SK-N-SH treated with all-trans-retinoic acid at 6 μM for 48 hours (cell line): ENCODE measurements at regions not wholly inside any gene's neighbourhood (a gene's known extent, or its start where the extent isn't known, plus 50 kb on each side); places are given as distances from the start of the nearest gene placed in this dataset.

Experiments
- BACH2 ChIP-seq: fragments of 250-450 bp; sonication (Bioruptor Pico); IDR thresholded peaks from 2 replicates; pipeline ENCODE4 v1.9.0; 2021; ENCODE audit warnings: mild to moderate bottlenecking, borderline replicate concordance
- CREB5 ChIP-seq: fragments of 250-450 bp; sonication (Bioruptor Pico); IDR thresholded peaks from 2 replicates; pipeline ENCODE4 v1.5.1; 2020; ENCODE audit warnings: low read depth, mild to moderate bottlenecking, moderate library complexity
- CSDC2 ChIP-seq: fragments of 250-450 bp; sonication (Bioruptor Pico); IDR thresholded peaks from 2 replicates; pipeline ENCODE4 v1.5.0; 2020; ENCODE audit warnings: mild to moderate bottlenecking, moderate library complexity
- ESRRG ChIP-seq: fragments of 250-450 bp; sonication (Bioruptor Pico); IDR thresholded peaks from 2 replicates; pipeline ENCODE4 v1.6.1; 2021; ENCODE audit warnings: mild to moderate bottlenecking
- ISL1 ChIP-seq: fragments of 250-450 bp; sonication (Bioruptor Pico); IDR thresholded peaks from 2 replicates; pipeline ENCODE4 v2.1.2; 2022; ENCODE audit warnings: mild to moderate bottlenecking, moderate library complexity
- PATZ1 ChIP-seq: fragments of 250-450 bp; sonication (Bioruptor Pico); IDR thresholded peaks from 2 replicates; pipeline ENCODE4 v1.8.0; 2020; ENCODE audit warnings: mild to moderate bottlenecking, moderate library complexity, borderline replicate concordance
- POU6F1 ChIP-seq: fragments of 250-450 bp; sonication (Bioruptor Pico); IDR thresholded peaks from 2 replicates; pipeline ENCODE4 v1.8.0; 2021; ENCODE audit warnings: low read depth, mild to moderate bottlenecking, moderate library complexity, borderline replicate concordance
- PPARA ChIP-seq: fragments of 250-450 bp; sonication (Bioruptor Pico); IDR thresholded peaks from 2 replicates; pipeline ENCODE4 v1.5.0; 2020; ENCODE audit warnings: mild to moderate bottlenecking, borderline replicate concordance
- TCF4 ChIP-seq: fragments of 250-450 bp; sonication (Bioruptor Pico); IDR thresholded peaks from 2 replicates; pipeline ENCODE4 v1.8.0; 2021; ENCODE audit warnings: mild to moderate bottlenecking, moderate library complexity, borderline replicate concordance
- TOX ChIP-seq: fragments of 250-450 bp; sonication (Bioruptor Pico); IDR thresholded peaks from 2 replicates; pipeline ENCODE4 v1.8.0; 2021; ENCODE audit warnings: mild to moderate bottlenecking, moderate library complexity, borderline replicate concordance
- TSHZ2 ChIP-seq: fragments of 250-450 bp; sonication (Bioruptor Pico); IDR thresholded peaks from 2 replicates; pipeline ENCODE4 v1.5.0; 2020; ENCODE audit warnings: mild to moderate bottlenecking, moderate library complexity
- ZFP3 ChIP-seq: fragments of 250-450 bp; sonication (Bioruptor Pico); IDR thresholded peaks from 2 replicates; pipeline ENCODE4 v1.5.0; 2020; ENCODE audit warnings: mild to moderate bottlenecking, moderate library complexity
- ZFP30 ChIP-seq: fragments of 450-650 bp; formaldehyde crosslinking; IDR thresholded peaks from 2 replicates; pipeline ENCODE4 v1.5.0; 2022; ENCODE audit warnings: mild to moderate bottlenecking, moderate library complexity

GRCh38 chr10:108384378-108384777, 1219.9 kb upstream of the SORCS1 start:
- no peak for TF ChIP-seq TSHZ2 (CRISPR knock-in tag)
- no peak for TF ChIP-seq TOX (CRISPR knock-in tag)
- TF ChIP-seq ISL1 (CRISPR knock-in tag): peak; percentile 52
- TF ChIP-seq CSDC2: no peak
- TF ChIP-seq TCF4 (CRISPR knock-in tag): no peak
- TF ChIP-seq ZFP30 (CRISPR knock-in tag): no peak
- no peak for TF ChIP-seq PATZ1 (CRISPR knock-in tag)
- no peak for TF ChIP-seq ZFP3 (CRISPR knock-in tag)
- no peak for TF ChIP-seq BACH2
- no peak for TF ChIP-seq CREB5
- no peak for TF ChIP-seq ESRRG (CRISPR knock-in tag)
- no peak for TF ChIP-seq POU6F1 (CRISPR knock-in tag)
- TF ChIP-seq PPARA (CRISPR knock-in tag): no peak
